Adrenal gland (tissue), 9 donors: ENCODE measurements at regions not wholly inside any gene's neighbourhood (a gene's known extent, or its start where the extent isn't known, plus 50 kb on each side); places are given as distances from the start of the nearest gene placed in this dataset.

Source experiments
- DNase-seq, 7 donors: peaks; one replicate each; pipeline ENCODE4 v3.0.0-alpha.2; 2019 to 2020
- H3K27ac ChIP-seq, 5 donors: fragments of 200-600 bp; sonication (generic) in 4 of 5; 1 replicate in 3 of 5; 2 replicates in 2 of 5; pipeline versions ENCODE4 v1.5.1 to v1.8.0; 2016 to 2020; ENCODE audit warnings: mild to moderate bottlenecking in 1 of 5
- H3K27me3 ChIP-seq: fragments of 200-600 bp; 2 replicates; pipeline ENCODE4 v1.8.0; 2021
- H3K36me3 ChIP-seq, 2 donors: fragments of 200-600 bp; replicated peaks in 1 of 2; 1 replicate in 1 of 2; 2 replicates in 1 of 2; pipeline versions ENCODE4 v1.5.1 to v1.8.0; 2018 to 2022
- H3K4me1 ChIP-seq, 2 donors: fragments of 200-600 bp; replicated peaks in 1 of 2; 1 replicate in 1 of 2; 2 replicates in 1 of 2; pipeline versions ENCODE4 v1.5.1 to v1.8.0; 2018 to 2021
- H3K4me3 ChIP-seq, 4 donors: fragments of 200-600 bp; sonication (generic) in 3 of 4; one replicate each; pipeline ENCODE4 v1.5.1; 2016 to 2018
- H3K9me3 ChIP-seq, 3 donors: fragments of 200-600 bp; sonication (generic) in 1 of 3; replicated peaks in 1 of 3; 1 replicate in 2 of 3; 2 replicates in 1 of 3; pipeline versions ENCODE4 v1.5.1 to v1.8.0; 2016 to 2021
- CTCF ChIP-seq, 6 experiments: fragments of 450-650 bp in 4 of 6; fragments of 200-600 bp in 2 of 6; sonication (generic) in 1 of 6; IDR thresholded peaks; 1 replicate in 5 of 6; 2 replicates in 1 of 6; pipeline versions ENCODE4 v1.5.1 to v1.8.0; 2016 to 2021; ENCODE audit warnings: antibody characterized with exemption in 6 of 6, mild to moderate bottlenecking in 2 of 6, moderate library complexity in 1 of 6
- POLR2A ChIP-seq, 2 donors: fragments of 450-650 bp; IDR thresholded peaks; one replicate each; pipeline ENCODE4 v1.6.1; 2017; ENCODE audit warnings: antibody characterized with exemption in 2 of 2, mild to moderate bottlenecking in 2 of 2, moderate library complexity in 1 of 2
- WGBS, 4 donors: extraction: QIAGEN DNeasy Blood & Tissue Kit in 2 of 4; methylation state at CpG; one replicate each; pipeline versions ENCODE4 v1.1.5 to v1.1.7; 2013 to 2017; 5-methylcytosine and 5-hydroxymethylcytosine counted together
- intact Hi-C, 2 donors: fragments of 100-400 bp; cut with DNase I; formaldehyde crosslinking; loops; one replicate each; pipeline versions ENCODE4 v1.14.1 to v1.15.0; 2022 to 2023
- donor health status: healthy with polysubstance abuse.
- donor health status: Bipolar disorder and iron deficiency.
- donor health status: DM: yes; HTN: yes; CAD: no.
- donor health status: DM: no; HTN: no; CAD: no.
- donor health status: DM: no; HTN: no; CAD: no.

DNA sequence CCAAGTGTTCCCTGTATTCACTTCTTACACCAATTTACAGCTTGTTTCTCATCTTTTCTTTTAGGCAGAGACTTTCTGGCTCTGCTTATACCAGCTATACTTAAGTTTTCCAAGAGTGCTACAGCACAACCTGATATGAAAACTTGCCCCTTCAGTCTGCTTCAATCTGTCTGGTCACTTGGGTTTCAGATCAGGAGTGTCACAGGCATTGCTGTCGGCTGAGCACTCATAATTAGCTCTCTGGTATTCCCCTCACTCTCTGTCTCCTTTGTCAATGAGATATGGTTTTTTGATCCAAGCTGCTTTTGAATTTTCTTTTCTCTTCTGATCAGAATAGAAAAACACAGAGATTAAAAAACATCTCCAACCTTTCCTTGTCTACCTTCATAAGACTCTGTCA, 194.9 kb upstream of the UMPS start:
- no peak for DNase-seq
- 93 to 96% (median 95%) methylated on average over 1 of the region's 1 CpG for WGBS, 4 donors
- Histone ChIP-seq H3K36me3 (no peaks in the 10 kb centered on the region), H3K27me3 (no peaks in the 10 kb centered on the region), H3K4me3 (no peak overlapping the region), H3K27ac (no peak overlapping the region), H3K9me3 (no peaks in the 10 kb centered on the region), H3K4me1 (no peaks in the 10 kb centered on the region)
- intact Hi-C loops: no loop called here
- TF ChIP-seq CTCF (IDR thresholded peaks at IDR 0.05): no peak
- no peak for TF ChIP-seq POLR2A (IDR thresholded peaks at IDR 0.05)

DNA sequence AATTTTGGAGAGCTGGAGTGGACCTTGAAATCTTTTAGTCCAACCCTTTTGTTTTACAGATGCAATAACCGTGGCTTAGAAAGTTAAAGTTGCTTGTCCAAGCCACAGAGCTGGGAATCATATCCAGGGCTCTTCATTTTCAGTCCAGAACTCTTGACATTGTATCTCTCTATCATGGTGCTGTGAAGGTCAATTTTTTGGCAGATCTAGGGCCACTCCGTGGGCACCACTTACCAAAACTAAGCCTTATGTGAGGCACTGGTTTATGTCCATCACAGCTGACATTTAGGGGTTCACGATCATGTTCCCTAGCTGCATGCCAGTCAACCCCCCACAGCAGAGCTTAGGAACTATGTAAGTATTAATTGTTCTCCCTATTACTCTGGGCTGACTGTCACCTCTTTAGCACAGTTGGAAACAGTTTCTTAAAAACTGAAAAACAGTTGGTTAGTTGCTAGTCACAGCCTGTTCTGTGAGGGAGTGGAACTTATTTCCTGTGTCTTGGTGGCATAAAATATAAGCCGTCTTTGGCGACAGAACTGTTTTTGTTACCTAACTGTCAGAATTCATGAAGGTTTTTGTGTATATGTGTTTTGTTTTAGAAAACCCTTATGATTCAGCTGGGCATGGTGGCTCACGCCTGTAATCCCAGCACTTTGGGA, 189.6 kb upstream of the UMPS start:
- no peak overlapping the region for H3K27ac ChIP-seq
- no peaks in the 10 kb centered on the region for H3K27me3 ChIP-seq
- TF ChIP-seq CTCF (IDR thresholded peaks at IDR 0.05) (no peak), POLR2A (IDR thresholded peaks at IDR 0.05) (no peak)
- H3K4me1 ChIP-seq: no peaks in the 10 kb centered on the region
- no peak overlapping the region for H3K4me3 ChIP-seq
- intact Hi-C loops: no loop called here
- no peaks in the 10 kb centered on the region for H3K9me3 ChIP-seq
- 73 to 77% (median 75%) methylated on average over 6 of the region's 6 CpGs for WGBS, 4 donors
- H3K36me3 ChIP-seq: no peaks in the 10 kb centered on the region
- no peak for DNase-seq

- intact Hi-C loops: no loop called here
- no peak for DNase-seq
- Histone ChIP-seq H3K36me3 (no peaks in the 10 kb centered on the region), H3K4me1 (no peaks in the 10 kb centered on the region), H3K27me3 (no peaks in the 10 kb centered on the region), H3K4me3 (no peak overlapping the region), H3K27ac (no peak overlapping the region), H3K9me3 (no peaks in the 10 kb centered on the region)
- WGBS, 4 donors: 70 to 87% (median 77%) methylated on average over 6 of the region's 6 CpGs
- TF ChIP-seq CTCF (IDR thresholded peaks at IDR 0.05) (no peak), POLR2A (IDR thresholded peaks at IDR 0.05) (no peak)
Observed at GRCh38 chr3:124542214-124542869, 187.9 kb upstream of the UMPS start.

DNA sequence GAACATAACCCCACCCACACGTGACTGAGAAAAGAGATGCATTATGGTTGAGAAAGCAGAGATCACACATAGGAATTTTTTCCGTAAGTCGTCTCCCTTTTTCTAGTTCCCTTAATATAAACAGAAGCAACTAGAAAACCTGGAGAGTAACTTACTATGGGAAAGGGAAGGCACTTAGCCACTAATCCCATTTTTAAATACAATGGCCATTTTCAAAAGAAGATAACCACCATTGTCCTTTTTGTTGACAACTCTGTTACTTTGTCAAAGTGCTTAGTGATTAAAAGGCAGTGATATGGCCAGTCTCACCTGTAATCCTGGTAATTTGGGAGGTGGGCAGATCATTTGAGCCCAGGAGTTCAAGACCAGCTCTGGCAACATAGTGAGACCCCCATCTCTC, 184.4 kb upstream of the UMPS start:
- Histone ChIP-seq H3K27ac (no peak overlapping the region), H3K27me3 (no peaks in the 10 kb centered on the region), H3K4me1 (no peaks in the 10 kb centered on the region), H3K36me3 (no peaks in the 10 kb centered on the region), H3K9me3 (no peaks in the 10 kb centered on the region), H3K4me3 (no peak overlapping the region)
- no peak for DNase-seq
- intact Hi-C loops: no loop called here
- TF ChIP-seq POLR2A (IDR thresholded peaks at IDR 0.05): no peak
- TF ChIP-seq CTCF (IDR thresholded peaks at IDR 0.05): no peak
- WGBS, 4 donors: 89 to 96% (median 93%) methylated on average over 3 of the region's 3 CpGs
